Glutamatergic neuron (in vitro differentiated cells): ENCODE measurements at regions not wholly inside any gene's neighbourhood (a gene's known extent, or its start where the extent isn't known, plus 50 kb on each side); places are given as distances from the start of the nearest gene placed in this dataset.

ENCODE experiments used
- DNase-seq: peaks from one replicate; pipeline ENCODE4 v3.0.0; 2022
- H3K27ac Mint-ChIP-seq: one replicate; pipeline ENCODE4 v1.8.0; 2020; ENCODE audit warnings: mild to moderate bottlenecking, mixed read lengths, inconsistent platforms; ENCODE audit not compliant: unreplicated experiment
- H3K27me3 Mint-ChIP-seq: one replicate; pipeline ENCODE4 v1.8.0; 2020; ENCODE audit warnings: mild to moderate bottlenecking, moderate library complexity, mixed read lengths, inconsistent platforms; ENCODE audit not compliant: unreplicated experiment
- H3K36me3 Mint-ChIP-seq: one replicate; pipeline ENCODE4 v1.8.0; 2020; ENCODE audit warnings: mild to moderate bottlenecking, mixed read lengths, inconsistent platforms; ENCODE audit not compliant: unreplicated experiment
- H3K4me1 Mint-ChIP-seq: one replicate; pipeline ENCODE4 v1.8.0; 2020; ENCODE audit warnings: mild to moderate bottlenecking, low read depth, mixed read lengths, inconsistent platforms; ENCODE audit not compliant: unreplicated experiment
- H3K4me3 Mint-ChIP-seq: one replicate; pipeline ENCODE4 v1.8.0; 2020; ENCODE audit warnings: mild to moderate bottlenecking, mixed read lengths, inconsistent platforms; ENCODE audit not compliant: unreplicated experiment
- H3K9me3 Mint-ChIP-seq: one replicate; pipeline ENCODE4 v1.8.0; 2020; ENCODE audit warnings: mild to moderate bottlenecking, moderate library complexity, mixed read lengths, inconsistent platforms; ENCODE audit not compliant: unreplicated experiment
- CTCF ChIP-seq: fragments of 200-600 bp; sonication (generic); IDR thresholded peaks from one replicate; pipeline ENCODE4 v1.5.0; 2021; ENCODE audit not compliant: partially characterized antibody, unreplicated experiment

GRCh38 chr9:134541097-134541747, 100.4 kb upstream of the COL5A1 start:
- Mint-ChIP-seq H3K4me1 (peaks cover 20% of the 10 kb centered on the region), H3K9me3 (peaks cover 5% of the 10 kb centered on the region), H3K27me3 (peaks cover 11% of the 10 kb centered on the region), H3K36me3 (peaks cover 5% of the 10 kb centered on the region), H3K27ac (no peak overlapping the region), H3K4me3 (peak overlapping the region; percentile 42)
- TF ChIP-seq CTCF: no peak
- no peak for DNase-seq

DNA sequence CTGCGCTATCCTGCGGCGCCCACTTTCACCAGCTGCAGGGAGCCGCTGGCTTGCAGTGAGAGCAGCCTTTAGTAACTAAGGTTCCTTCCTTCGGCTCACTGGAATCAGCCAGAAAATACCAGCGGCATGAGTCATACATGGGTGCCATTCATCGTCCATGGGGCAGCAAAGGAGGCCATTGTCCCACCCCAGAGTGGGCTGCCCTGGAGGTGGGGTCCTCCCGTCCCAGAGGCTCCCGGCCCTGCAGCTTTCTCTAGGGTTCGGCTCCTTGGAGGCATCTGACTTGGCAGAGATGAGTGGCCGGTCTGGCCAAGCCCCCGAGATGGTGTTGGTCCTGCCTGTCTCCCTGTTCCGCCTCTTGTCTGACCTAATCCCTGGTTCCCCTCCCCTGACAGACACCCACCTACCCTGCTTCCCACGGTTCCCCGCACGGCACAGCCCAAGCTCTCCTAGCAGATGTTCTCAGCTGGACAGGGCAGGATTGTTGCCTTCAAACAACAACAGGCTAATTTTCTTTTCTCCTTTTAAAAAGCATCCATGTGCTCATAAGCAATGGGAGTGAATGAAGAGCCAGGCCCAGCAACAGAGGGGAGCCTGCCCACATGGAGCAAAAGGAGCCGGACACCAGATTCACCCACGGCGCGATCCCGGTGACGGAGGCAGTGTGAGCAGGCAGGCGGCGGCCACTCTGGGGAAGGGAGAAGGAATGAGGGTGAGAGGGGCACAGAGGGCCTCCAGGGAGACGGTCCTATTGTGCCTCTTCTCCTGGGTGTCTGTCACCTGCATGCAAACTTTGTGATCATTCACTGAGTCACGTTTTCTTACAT, 97.0 kb upstream of the COL5A1 start:
- H3K27ac Mint-ChIP-seq: no peak overlapping the region
- peaks cover 37% of the 10 kb centered on the region for H3K4me1 Mint-ChIP-seq

GRCh38 chr9:134545215-134545542, 96.4 kb upstream of the COL5A1 start:
- no peak for DNase-seq
- H3K4me3 Mint-ChIP-seq: no peak overlapping the region
- peaks cover 5% of the 10 kb centered on the region for H3K36me3 Mint-ChIP-seq
- TF ChIP-seq CTCF: no peak
- peaks cover 11% of the 10 kb centered on the region for H3K27me3 Mint-ChIP-seq
- H3K9me3 Mint-ChIP-seq: peaks cover 8% of the 10 kb centered on the region
- H3K27ac Mint-ChIP-seq: no peak overlapping the region
- H3K4me1 Mint-ChIP-seq: peaks cover 37% of the 10 kb centered on the region

More for the DNA sequence above, 97.0 kb upstream of the COL5A1 start:
- TF ChIP-seq CTCF: no peak
- no peak for DNase-seq
- peaks cover 12% of the 10 kb centered on the region for H3K27me3 Mint-ChIP-seq
- peaks cover 5% of the 10 kb centered on the region for H3K36me3 Mint-ChIP-seq
- peaks cover 8% of the 10 kb centered on the region for H3K9me3 Mint-ChIP-seq
- peak overlapping the region; percentile 9 for H3K4me3 Mint-ChIP-seq

GRCh38 chr9:134545543-134546245, 95.9 kb upstream of the COL5A1 start:
- Mint-ChIP-seq H3K9me3 (peaks cover 12% of the 10 kb centered on the region), H3K36me3 (peaks cover 10% of the 10 kb centered on the region), H3K27ac (peak overlapping the region; percentile 33), H3K4me1 (peaks cover 37% of the 10 kb centered on the region), H3K27me3 (peaks cover 10% of the 10 kb centered on the region), H3K4me3 (peak overlapping the region; percentile 49)
- no peak for TF ChIP-seq CTCF
- no peak for DNase-seq

- Mint-ChIP-seq H3K27ac (peak overlapping the region; percentile 73), H3K27me3 (peaks cover 10% of the 10 kb centered on the region), H3K4me3 (peak overlapping the region; percentile 49), H3K9me3 (peaks cover 12% of the 10 kb centered on the region), H3K36me3 (peaks cover 11% of the 10 kb centered on the region), H3K4me1 (peaks cover 37% of the 10 kb centered on the region)
- no peak for DNase-seq
- TF ChIP-seq CTCF: no peak
Observed at GRCh38 chr9:134546246-134546731, 95.3 kb upstream of the COL5A1 start.
